ENCODE measurements at regions not wholly inside any gene's neighbourhood (a gene's known extent, or its start where the extent isn't known, plus 50 kb on each side); places are given as distances from the start of the nearest gene placed in this dataset.

DNA sequence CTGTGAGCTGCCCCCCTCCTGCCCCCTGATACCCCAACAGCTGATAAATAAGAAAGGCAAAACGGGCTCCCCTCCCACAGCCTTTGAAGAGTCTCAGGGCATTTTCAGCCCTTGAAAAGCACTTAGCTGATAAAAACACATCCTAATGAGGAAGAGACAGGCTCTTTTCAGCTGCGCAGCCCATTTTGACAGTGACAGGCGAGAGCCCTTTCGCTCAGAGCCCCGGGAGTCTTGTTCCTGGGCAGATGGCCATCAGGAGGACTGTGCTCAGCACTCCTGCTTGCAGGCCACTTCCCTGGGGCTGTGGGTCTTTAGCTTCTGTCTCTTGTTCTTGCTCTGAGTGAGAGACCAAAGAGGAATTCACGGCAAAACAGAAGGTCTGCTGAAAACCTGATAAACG lies 757.2 kb downstream of the BRD1 start (continued):
- TF ChIP-seq, protein P1, sequence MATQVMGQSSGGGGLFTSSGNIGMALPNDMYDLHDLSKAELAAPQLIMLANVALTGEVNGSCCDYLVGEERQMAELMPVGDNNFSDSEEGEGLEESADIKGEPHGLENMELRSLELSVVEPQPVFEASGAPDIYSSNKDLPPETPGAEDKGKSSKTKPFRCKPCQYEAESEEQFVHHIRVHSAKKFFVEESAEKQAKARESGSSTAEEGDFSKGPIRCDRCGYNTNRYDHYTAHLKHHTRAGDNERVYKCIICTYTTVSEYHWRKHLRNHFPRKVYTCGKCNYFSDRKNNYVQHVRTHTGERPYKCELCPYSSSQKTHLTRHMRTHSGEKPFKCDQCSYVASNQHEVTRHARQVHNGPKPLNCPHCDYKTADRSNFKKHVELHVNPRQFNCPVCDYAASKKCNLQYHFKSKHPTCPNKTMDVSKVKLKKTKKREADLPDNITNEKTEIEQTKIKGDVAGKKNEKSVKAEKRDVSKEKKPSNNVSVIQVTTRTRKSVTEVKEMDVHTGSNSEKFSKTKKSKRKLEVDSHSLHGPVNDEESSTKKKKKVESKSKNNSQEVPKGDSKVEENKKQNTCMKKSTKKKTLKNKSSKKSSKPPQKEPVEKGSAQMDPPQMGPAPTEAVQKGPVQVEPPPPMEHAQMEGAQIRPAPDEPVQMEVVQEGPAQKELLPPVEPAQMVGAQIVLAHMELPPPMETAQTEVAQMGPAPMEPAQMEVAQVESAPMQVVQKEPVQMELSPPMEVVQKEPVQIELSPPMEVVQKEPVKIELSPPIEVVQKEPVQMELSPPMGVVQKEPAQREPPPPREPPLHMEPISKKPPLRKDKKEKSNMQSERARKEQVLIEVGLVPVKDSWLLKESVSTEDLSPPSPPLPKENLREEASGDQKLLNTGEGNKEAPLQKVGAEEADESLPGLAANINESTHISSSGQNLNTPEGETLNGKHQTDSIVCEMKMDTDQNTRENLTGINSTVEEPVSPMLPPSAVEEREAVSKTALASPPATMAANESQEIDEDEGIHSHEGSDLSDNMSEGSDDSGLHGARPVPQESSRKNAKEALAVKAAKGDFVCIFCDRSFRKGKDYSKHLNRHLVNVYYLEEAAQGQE (IDR thresholded peaks at IDR 0.05; ENCODE audit: low read depth), result no peak

- no peak overlapping the region for H3K4me2 ChIP-seq (ENCODE audit: low read length)
- RAD21 ChIA-PET (ENCODE audit: low non-redundant PET in 1 of 2, low total read pairs in 2 of 2, uncharacterized antibody in 2 of 2, unreplicated experiment in 2 of 2), result no interaction called here
Measured at GRCh38 chr22:49068861-49069500, 758.7 kb downstream of the BRD1 start.

More at GRCh38 chr22:49068861-49069500, 758.7 kb downstream of the BRD1 start:
- TF ChIP-seq EGR1 (IDR thresholded peaks at IDR 0.05; ENCODE audit: low read depth) (no peak), CEBPB (IDR thresholded peaks at IDR 0.05; ENCODE audit: low read depth) (no peak)
- TF ChIP-seq, protein P1 (IDR thresholded peaks at IDR 0.05; ENCODE audit: low read depth), result no peak
- H2AFZ ChIP-seq (ENCODE audit: low read depth, low read length, poor library complexity, severe bottlenecking), result no peak overlapping the region
- ChIA-PET CTCF (no interaction called here), POLR2A (no interaction called here)
- H3K9me2 ChIP-seq (ENCODE audit: insufficient read depth), result no peaks in the 10 kb centered on the region
- H3K27ac ChIP-seq (ENCODE audit: low read depth, low read length), result no peak overlapping the region
- no peaks in the 10 kb centered on the region for H3K36me3 ChIP-seq (ENCODE audit: control insufficient read depth in 1 of 2, insufficient read depth in 2 of 2, low read length in 2 of 2)
- no peak for DNase-seq (ENCODE audit: low read depth, low spot score)
- no peaks in the 10 kb centered on the region for H4K20me1 ChIP-seq (ENCODE audit: insufficient read depth)
- intact Hi-C loops (cut with micrococcal nuclease), result no loop called here
- no peaks in the 10 kb centered on the region for H3K79me2 ChIP-seq (ENCODE audit: insufficient read depth, low read length)
- BruUV-seq (replicated peaks), result no TSS peak
- H3K27me3 ChIP-seq (ENCODE audit: insufficient read depth, low read length), result peaks cover 44% of the 10 kb centered on the region
- no peaks in the 10 kb centered on the region for H3K4me1 ChIP-seq (ENCODE audit: control insufficient read depth in 1 of 2, insufficient read depth in 2 of 2, low read length in 2 of 2)
- no peak overlapping the region for H3K9ac ChIP-seq (ENCODE audit: low read length)
- ATAC-seq, result no peak
- H3K4me3 ChIP-seq (replicated peaks in 1 of 2; ENCODE audit: low read depth in 1 of 2, low read length in 2 of 2), result no peak overlapping the region
- no peaks in the 10 kb centered on the region for H3K9me3 ChIP-seq (ENCODE audit: control insufficient read depth in 1 of 2, insufficient read depth in 1 of 2, low read depth in 1 of 2, low read length in 2 of 2)
